Activated CD8-positive, alpha-beta memory T cell treated with anti-CD3 and anti-CD28 coated beads, Interleukin-2, amount 50 U/mL, for 1 hour (primary cell): ENCODE measurements at regions not wholly inside any gene's neighbourhood (a gene's known extent, or its start where the extent isn't known, plus 50 kb on each side); places are given as distances from the start of the nearest gene placed in this dataset.

Source experiments
- DNase-seq: peaks from one replicate; pipeline ENCODE4 v3.0.0-alpha.2; 2020; ENCODE audit errors: extremely low read depth

DNA sequence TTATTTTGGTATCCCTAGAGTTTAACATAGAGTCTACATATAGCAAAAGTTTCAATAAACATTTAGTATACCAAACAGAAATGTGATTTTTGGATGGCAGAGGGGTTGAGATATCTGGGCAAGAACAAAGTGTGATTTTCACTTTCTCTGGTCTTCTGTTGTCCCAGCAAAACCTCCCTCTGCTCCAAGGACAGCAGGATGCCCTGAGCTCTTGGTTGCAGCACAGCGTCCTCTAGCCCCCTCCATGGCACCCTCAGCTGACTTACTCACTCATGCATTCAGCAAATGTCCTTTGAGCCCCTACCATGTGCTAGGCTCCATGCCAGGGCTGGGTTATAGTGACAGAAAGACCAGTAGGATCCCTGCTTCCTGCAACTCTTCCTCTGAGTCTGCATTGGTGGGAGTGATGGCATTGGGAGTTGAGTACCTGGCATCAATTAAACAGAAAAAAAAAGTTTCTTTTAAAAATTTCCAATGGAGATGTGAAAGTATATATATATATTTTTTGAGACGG, 104.8 kb upstream of the UBL3 start:
- DNase-seq, result no peak

DNA sequence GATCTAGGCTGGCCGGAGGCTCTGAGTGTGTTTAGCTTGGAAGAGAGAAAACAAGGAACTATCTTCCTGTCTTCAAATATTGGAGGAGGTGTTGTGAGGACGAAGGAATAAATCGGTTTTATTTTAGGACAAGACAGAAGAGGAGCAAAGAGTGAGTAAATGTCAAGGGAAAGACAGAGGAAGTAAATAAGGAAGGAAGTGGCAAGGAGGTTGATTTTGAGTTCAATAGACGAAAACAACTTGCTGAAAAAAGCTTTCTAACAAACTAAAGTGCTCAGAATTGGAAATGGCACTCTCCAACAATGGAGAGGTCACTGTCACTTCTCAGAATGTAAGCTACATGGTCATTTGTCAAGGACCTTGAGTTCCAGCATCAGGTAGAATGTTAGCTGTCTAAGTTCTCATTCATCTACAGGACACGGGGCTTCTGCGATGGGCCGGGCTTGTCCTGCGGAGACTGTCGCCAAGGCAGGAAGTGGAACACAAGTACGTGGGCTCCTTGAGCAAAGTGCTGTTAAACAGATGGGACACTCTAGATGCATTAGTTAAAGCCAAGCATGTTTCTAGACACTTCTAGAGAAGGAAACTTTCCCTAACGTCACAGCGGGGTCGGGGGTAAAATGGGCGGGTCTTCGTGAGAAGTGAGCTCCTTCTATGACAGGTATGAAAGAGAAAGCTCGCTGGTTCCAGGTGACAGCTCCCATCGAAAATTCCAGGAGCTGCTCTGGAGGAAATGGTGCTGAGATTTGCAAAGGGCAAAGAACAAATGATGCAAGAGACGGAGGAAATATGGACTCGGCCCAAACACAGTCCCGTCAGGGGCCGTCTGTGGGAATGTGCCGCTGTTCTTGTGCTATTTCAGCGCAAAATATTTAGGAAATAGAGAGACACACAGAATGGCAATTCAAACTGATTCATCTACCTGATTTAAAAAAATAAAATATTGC, 103.9 kb upstream of the UBL3 start:
- no peak for DNase-seq

DNA sequence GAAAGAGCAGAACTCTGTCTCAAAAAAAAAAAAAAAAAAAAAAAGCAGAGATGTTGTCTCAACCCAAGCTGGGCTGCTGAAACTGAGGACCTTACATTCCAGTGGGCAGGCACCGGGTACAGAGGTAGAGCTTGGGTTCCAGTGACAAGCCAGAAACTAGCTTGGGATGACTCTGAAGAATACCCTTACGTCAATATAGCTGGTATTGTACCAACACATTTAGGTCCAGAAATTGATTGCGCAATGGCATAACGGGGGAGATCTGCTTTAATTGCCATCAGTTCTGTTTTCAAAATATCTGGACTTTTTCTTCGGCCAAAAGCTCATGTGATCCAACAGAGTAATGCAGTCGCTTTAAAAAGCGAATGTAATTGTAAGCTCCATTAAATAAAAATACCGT, 103.1 kb upstream of the UBL3 start:
- no peak for DNase-seq

DNA sequence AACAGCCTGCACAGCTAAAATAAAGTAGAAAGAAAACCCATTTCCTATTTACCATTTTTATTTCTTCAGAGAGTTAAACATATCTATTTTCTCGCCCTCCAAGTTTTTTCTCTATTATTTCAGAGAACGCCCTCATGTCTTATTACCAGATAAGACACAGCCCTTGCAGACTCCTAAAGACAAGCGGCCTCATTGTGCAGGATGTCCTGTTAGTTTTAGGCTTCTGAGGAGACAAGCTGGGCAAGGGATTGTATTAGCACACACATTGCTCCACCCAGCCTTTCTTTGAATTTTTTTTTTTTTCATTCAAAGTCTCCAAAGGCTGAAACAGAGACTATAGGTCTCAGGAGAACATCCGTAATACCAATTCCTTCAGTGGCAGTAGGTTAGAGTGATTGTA, 101.8 kb upstream of the UBL3 start:
- no peak for DNase-seq

DNA sequence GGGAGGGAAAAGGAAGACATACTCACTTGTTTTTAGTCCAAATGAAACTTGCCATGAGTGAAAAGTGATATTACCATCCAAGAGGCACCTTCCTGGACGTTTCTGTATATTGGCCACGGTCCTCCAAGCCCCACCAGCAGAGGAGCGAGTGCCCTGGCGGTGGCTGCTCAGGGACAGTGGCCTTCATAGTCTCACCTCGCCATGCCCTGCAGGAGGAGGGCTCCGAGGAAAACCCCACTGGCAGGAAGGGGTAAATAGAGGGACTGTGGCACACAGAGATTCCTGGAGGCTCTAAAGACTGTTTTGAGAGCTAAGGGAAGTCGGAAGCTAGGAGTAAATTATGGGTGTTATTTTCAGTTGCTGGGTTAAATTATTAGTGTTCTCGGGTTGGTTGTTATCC, 98.4 kb upstream of the UBL3 start:
- no peak for DNase-seq

DNA sequence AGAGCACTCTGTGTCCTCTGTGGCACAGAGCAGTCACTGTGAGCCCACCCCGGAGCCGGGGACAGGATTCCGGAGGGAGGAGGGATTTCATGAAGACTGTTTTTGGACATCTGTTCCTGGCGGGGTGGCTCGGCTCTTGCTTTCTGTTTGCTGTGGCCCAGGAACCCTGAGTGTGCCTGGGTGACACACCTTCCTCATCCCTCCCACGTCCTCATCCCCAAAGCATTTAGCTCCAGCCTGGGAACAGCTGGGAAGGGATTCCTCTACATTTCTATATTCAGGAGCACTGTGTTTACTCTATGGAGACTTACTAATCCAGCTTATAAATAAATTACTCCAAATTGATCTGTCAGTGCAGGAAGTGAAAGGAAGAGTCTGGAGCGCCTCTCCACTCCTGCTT, 97.8 kb upstream of the UBL3 start:
- DNase-seq, result no peak

DNA sequence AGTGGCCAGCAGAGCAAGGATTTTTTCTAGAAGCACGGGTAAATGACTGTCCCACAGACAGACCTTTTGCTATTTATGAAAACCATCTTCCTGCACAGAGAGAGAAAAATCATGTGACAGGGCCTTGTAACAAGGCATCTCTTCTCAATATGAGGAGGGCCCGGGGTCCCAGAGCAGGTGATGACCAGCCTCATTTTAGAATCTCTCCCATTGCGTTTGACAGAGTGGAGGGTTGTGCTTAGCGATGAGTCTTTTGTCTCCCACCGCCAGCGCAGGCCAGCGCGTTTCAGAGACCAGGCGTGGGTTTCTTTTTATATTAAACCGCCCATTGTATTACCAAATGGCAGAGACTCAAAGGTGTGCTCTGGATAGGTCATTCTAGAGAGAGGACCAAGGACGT, 97.4 kb upstream of the UBL3 start:
- no peak for DNase-seq

DNA sequence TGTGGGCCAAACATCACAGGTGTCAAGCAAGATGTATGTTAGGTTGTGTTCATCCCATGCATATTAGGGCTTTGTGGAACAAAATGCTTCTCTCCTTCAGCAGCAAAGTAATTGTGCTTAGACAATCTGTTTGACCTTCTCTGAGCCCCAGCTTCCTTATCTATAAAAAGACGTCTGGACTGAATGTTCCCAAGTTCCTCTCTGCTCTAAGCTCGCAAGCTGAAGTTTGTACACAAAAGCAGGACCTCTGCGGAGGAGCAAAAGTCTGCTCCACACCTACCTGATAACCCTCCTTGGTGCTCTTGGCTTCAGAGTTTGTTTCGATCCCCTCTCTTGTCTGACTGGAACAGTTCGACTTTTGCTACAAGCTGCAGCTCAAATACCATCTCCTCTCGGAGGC, 95.7 kb upstream of the UBL3 start:
- no peak for DNase-seq

DNA sequence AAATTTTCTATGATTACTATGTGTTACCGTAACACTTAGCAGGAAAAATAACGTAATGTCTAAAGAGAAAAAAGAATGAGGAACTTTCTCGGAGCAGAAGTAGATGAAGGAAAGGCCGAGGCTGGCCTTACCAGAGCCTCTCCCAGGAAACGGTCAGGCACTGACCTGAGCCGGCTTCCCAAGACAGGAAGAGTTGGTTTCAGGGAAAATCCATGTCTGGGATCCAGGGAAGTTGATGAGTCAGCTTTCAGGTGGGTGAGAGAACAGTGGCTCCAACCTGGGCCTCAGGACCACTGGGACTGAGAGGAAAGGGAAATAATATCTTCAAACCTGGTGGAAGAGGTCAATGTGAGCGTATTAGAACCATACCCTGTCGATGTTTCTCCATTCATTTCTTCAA, 93.3 kb upstream of the UBL3 start:
- DNase-seq, result no peak

DNA sequence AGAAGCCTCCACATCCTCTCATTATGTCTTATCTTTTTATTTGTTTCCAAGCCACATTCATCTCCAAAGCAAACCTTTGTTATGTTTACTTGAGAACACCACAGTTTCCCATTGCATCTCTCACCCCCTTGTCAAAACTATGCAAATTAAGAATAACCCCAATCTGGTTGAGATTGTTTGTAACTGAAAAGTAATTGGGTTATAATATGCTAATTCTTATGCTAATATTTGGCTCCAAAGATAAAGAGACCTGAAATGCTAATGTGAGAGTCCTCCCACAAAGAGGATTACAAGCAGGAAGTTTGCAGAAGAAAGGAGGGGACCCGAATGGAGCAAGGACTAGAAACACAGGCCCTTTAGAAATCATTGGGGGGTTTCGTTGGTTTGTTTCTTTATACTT, 92.9 kb upstream of the UBL3 start:
- no peak for DNase-seq

DNA sequence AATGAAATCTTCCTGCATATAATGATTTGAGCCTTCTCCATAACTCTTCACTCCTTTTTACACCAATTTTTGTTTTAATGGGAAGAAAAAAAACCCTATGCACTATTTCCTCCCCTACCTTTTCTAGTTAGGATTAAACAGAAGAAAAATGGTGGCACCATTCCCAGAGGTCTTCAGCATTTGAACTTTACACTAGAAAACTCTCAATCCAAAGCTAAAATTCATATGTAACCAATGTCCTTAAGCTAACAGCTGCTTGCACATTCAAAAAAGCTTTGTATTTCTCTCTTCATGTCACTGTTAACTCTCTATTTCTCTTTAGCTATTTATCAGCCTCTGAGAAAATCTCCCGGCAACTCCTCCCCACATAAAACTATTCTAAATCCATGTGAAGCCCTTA, 90.3 kb upstream of the UBL3 start:
- no peak for DNase-seq

DNA sequence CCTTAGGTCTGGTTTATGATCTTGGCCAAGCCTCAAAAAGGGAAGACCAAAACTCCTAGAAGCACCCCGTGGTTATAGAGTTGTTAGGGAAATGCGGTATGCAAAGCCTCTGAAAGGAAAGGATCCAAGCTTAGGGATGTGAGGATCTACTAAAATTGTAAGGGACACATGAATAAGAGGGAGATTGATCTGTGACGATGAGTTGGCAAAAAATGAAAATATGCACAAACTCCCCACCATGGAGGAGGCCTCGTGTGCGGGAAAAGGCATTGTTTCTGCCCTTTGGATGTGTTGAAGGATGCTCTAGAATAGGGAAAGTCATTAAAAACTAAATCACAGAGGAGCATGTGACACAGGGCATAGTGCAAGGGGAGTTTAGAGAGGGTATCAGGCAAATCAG, 88.7 kb upstream of the UBL3 start:
- no peak for DNase-seq

DNA sequence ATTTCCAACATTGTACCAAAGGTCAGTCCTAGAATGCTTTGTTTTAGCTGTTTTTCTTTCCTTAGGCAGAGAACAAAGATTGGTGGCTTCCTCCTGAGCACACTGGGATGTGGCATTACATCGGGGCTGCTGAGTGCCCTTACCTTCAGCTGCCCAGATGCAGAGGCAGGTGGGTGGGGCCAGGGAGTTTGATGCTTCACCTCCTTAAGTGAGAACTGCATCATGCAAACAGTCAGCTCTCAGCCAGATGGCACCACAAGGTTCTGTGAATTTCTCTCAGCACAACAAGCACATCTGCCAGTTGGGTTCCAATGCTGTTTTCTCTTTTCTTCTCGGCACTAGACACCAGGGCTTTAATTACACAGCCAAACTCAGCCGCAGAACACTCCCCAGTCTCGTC, 87.4 kb upstream of the UBL3 start:
- no peak for DNase-seq

DNA sequence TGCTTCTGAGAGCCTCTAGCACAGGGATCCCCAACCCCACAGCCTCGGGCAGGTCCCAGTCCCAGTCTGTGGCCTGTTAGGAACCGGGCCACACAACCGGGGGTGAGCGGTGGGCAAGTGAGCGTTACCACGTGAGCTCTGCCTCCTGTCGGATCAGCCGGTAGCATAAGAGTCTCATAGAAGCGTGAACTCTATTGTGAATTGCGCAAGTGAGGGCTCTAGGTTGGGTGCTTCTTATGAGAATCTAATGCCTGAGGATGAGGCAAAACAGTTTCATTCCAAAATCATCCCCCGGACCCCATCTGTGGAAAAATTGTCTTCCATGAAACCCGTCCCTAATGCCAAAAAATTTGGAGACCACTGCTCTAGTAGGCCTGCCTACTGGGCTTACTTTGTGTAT, 87.0 kb upstream of the UBL3 start:
- DNase-seq, result no peak

DNA sequence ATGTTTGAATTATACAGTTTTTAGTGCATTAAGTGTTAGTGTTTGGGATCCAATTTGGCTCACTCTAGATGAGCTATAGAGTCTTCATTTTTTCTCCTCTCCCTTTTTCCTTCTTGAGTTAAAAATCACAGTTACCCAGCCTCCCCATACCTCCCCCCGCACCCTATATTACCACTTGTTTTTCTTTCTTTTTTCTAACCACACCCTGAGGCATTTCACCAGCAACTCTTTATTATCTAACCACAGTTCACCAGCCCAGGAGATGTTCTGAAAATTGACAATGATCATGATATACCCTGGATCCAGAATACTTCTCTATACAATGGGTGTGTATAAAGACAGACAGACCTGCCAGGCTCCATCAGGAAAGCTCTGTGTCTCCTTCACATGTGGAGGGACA, 86.5 kb upstream of the UBL3 start:
- DNase-seq, result no peak

DNA sequence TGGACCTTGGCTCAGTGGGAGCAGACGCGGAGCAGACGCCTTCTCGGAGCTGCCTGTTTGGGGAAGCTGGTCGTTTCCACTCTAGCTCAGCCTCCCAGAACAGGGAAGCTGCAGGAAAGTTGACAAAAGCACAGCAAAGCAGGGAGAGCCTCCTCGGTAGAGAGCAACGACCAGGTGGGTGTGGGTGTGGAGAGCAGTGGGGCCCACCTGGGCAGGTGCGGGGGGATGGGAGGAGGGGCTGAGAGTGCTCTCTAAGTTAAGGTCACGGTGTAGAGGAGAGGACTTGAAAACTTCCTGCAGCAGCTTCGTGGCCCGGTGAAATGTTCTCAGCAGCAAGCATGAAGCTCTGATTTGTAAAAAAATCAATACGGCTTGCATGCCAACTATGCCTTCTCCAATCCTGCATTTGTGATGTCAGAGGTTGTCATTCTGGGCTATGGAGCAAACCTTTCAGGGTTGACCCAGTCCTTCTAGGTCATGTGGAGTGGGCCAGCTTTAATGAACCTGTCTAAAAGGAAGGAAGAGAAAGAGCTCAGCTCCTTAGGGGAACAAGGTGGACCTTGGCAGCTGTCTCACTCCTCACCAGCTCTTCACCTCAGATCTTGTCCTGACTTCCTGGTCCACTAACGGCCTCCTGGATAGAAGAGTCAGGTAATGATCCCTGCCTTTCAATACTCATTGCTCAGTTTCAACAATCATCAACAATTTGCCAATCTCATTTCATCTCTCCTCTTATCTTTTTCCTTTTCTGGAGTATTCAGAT, 85.8 kb upstream of the UBL3 start:
- DNase-seq, result no peak

DNA sequence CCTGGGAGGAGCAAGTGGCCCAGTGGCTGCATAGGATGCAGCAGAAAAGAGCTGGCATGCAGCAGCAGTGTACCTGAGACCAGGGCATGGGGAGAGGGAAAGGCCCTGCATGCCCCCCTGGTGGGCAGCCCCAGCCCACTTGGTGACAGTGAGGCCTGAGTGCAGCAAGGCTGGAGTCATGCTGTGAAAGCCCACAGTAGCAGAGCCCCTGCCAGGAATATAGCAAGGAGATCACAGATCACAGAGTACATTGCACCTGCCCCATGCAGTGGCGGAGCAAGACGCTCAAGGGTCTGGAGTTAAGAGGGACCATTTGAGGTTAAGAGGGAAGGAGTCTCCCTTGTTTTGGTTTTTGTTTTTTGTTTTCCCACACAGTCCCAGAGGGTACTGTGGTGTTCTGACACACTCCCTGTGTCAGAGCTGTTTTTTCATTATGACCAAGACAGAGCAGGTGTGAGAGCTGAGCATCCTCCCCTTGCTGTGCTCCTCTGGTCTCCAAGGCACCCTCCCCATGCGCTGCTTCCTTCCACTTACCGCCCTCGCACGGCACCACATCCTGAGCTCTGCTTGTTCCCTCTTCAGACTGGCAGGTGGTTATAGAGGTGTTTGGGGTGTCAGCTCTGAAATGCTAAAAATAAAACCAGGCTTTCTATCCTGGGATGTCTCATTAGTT, 85.0 kb upstream of the UBL3 start:
- no peak for DNase-seq

DNA sequence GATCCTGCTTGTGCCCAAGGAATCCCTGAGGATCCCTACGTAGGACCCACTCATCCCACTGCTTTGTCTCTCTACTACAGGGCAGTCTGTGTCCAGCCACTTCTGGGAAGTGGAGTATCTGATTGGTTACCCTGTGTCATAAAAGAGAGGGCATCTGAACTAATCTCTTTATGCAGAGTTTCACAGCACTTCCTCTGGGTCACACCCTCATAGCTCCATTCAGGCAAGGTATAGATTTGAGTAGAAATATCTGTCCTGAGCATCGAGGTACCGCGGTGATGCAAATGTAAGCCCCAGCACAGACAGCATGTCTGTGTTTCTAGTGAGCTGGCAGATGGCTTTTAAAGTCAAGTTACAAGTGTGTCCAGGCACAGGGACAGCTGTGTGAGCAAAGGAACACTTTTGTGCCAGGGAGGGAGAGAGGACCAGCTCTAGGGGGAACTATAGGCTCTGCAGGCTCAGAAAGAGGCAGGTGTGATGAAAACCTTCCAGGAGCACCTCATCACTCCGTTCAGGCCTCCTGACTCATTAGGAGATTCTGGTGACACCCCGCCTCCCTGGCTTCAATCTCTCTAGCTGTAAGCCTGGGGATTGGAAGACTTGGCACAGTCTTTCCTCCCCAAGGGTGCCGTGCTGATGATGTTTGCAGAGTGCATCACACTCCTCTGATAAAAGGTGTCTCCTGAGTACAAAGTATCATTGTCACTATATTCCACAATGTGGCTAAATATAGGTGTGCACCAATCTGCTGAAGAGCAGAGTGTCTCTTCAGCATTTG, 84.3 kb upstream of the UBL3 start:
- no peak for DNase-seq

DNA sequence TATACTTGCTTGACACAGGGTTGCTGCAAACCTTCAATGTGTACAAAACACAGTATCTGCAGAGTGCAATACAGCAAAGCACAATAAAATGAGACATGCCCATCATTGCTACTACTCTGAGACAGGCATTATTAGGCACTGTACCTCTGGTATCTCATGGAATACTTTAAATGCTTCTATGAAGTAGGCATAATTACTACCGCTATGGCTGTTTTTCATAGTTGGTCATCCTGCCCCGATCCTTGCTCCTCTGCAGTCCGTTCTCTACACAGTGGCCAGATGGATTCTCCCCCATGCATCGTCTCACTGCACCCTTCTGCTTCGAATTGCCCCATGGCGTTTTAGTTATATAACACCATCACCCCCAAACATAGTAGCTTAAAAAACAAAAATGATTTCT, 83.0 kb upstream of the UBL3 start:
- no peak for DNase-seq

DNA sequence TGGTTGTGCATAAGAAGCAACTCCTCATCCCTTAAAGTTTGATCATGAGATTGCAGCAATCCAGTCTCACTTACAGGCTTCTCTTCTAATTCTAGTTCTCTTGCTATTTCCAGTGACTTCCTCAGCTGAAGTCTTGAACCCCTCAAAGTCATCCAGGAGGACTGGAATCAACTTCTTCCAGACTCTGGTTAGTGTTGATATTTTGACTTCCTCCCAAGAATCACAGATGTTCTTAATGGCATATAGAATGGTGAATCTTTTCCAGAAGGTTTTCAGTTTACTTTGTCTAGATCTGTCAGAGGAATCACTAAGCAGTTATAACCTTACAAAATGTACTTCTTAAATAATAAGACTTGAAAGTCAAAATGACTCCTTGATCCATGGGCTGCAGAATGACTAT, 81.3 kb upstream of the UBL3 start:
- no peak for DNase-seq

DNA sequence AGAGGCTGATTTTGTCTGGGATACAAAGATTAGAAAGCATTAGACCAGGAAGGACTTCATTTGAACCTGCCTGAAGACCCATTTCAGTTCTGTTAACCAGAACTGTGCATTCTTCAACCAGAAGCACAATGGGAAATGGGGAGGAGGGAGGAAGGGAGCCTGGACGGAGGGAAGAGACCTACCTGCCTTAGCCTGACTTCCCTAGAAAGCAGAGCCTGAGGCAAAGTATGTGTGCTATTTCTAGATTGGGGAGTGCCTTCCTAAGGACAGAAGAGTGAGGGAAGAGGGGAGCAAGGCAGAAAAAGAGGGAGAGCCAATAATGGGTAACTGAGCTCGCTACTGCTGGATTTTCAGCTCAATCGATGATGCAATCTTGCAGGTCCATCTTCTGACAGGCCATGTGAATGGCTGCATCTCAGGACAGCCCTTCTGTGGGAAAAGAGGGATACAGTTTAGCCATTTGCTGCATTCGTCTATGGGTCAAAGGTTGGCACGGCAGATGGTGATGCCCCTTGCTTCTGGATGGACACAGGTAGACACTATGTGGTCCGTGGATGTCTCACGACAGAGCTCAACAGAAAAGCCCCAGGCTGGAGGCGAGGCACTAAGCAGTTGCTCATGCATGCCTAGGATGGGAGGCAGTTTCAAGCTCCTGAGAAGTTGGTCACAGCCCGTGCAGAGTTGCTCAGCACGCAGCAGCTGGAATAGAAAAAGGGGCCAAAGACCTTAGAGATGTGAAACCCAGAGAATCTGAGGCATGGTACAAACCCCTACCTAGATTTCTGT, 78.8 kb upstream of the UBL3 start:
- no peak for DNase-seq
